ENCODE measurements at regions not wholly inside any gene's neighbourhood (a gene's known extent, or its start where the extent isn't known, plus 50 kb on each side); places are given as distances from the start of the nearest gene placed in this dataset.

DNA sequence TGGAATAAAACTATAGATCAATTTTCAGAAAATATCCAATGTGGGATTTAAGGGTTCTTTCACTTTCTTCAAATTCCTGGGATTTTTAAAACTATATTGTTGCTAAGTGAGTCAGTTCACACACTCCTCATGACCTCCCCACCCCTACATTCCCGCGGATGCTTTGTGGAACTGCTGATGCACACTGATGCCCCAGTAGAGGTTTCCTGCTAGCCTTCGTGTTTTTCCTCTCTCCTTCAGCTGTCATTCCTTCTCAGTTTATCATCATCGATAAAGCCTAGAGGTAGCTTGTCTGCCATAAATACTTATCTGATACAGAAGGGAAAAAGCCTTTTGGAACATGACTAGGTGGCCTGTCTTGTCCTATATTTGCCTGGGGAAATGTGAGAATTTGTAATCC, 67.4 kb upstream of the GALNT5 start:
- Histone ChIP-seq H3K4me1 (no peaks in the 10 kb centered on the region), H3K9me3 (no peaks in the 10 kb centered on the region), H3K36me3 (no peaks in the 10 kb centered on the region), H3K4me3 (no peak overlapping the region), H3K27ac (no peak overlapping the region), H3K27me3 (no peaks in the 10 kb centered on the region)
- 87 to 92% methylated on average over 4 of the region's 4 CpGs for WGBS, 2 donors
- intact Hi-C loops (cut with DNase I), result loop anchor here (5.0 kb wide), 1 partner anchor 1808 kb away; no protein-coding TSS in a partner anchor
- TF ChIP-seq, protein P1, sequence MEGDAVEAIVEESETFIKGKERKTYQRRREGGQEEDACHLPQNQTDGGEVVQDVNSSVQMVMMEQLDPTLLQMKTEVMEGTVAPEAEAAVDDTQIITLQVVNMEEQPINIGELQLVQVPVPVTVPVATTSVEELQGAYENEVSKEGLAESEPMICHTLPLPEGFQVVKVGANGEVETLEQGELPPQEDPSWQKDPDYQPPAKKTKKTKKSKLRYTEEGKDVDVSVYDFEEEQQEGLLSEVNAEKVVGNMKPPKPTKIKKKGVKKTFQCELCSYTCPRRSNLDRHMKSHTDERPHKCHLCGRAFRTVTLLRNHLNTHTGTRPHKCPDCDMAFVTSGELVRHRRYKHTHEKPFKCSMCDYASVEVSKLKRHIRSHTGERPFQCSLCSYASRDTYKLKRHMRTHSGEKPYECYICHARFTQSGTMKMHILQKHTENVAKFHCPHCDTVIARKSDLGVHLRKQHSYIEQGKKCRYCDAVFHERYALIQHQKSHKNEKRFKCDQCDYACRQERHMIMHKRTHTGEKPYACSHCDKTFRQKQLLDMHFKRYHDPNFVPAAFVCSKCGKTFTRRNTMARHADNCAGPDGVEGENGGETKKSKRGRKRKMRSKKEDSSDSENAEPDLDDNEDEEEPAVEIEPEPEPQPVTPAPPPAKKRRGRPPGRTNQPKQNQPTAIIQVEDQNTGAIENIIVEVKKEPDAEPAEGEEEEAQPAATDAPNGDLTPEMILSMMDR (IDR thresholded peaks at IDR 0.05), result no peak
- TF ChIP-seq EP300 (IDR thresholded peaks at IDR 0.05) (no peak), POLR2AphosphoS5 (IDR thresholded peaks at IDR 0.05) (no peak), POLR2A (IDR thresholded peaks at IDR 0.05) (no peak)
- DNase-seq, result no peak

DNA sequence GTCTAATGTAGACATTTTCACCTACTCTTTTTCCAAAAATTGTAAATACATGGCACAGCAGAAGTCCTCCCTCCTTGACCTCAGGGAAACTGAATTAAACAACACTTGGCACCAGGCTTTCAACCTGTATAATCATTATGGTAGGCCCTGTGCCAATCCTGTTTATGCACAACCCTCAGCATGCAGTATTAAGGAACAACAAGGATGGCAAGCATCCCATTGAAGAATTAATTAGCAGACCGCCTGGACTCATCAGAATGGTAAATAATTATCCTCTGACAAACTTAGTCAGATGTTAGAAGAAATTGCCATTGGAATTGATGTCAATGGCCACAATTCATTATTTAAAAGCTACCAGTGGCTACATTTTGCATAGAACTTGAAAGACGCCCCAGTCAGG, 66.3 kb upstream of the GALNT5 start:
- 94% methylated on average over 2 of the region's 2 CpGs for WGBS, 2 donors
- no peaks in the 10 kb centered on the region for H3K36me3 ChIP-seq
- H3K27me3 ChIP-seq, result no peaks in the 10 kb centered on the region
- H3K27ac ChIP-seq, result no peak overlapping the region
- TF ChIP-seq, protein P1 (IDR thresholded peaks at IDR 0.05), result no peak
- TF ChIP-seq EP300 (IDR thresholded peaks at IDR 0.05) (no peak), POLR2AphosphoS5 (IDR thresholded peaks at IDR 0.05) (no peak), POLR2A (IDR thresholded peaks at IDR 0.05) (no peak)
- intact Hi-C loops (cut with DNase I), result loop anchor here (5.0 kb wide), 1 partner anchor 1809 kb away; no protein-coding TSS in a partner anchor
- no peaks in the 10 kb centered on the region for H3K4me1 ChIP-seq
- no peak for DNase-seq
- no peak overlapping the region for H3K4me3 ChIP-seq
- H3K9me3 ChIP-seq, result no peaks in the 10 kb centered on the region

GRCh38 chr2:157192445-157193423, 64.8 kb upstream of the GALNT5 start:
- Histone ChIP-seq H3K36me3 (no peaks in the 10 kb centered on the region), H3K9me3 (no peaks in the 10 kb centered on the region), H3K4me3 (no peak overlapping the region), H3K27me3 (no peaks in the 10 kb centered on the region), H3K4me1 (no peaks in the 10 kb centered on the region), H3K27ac (no peak overlapping the region)
- intact Hi-C loops (cut with DNase I), result loop anchor here (5.0 kb wide), 1 partner anchor 1810 kb away; no protein-coding TSS in a partner anchor
- DNase-seq, result no peak
- TF ChIP-seq EP300 (IDR thresholded peaks at IDR 0.05) (no peak), POLR2AphosphoS5 (IDR thresholded peaks at IDR 0.05) (no peak), POLR2A (IDR thresholded peaks at IDR 0.05) (no peak)
- TF ChIP-seq, protein P1 (IDR thresholded peaks at IDR 0.05), result no peak
- WGBS, 2 donors, result 84 to 89% methylated on average over 8 of the region's 8 CpGs

DNA sequence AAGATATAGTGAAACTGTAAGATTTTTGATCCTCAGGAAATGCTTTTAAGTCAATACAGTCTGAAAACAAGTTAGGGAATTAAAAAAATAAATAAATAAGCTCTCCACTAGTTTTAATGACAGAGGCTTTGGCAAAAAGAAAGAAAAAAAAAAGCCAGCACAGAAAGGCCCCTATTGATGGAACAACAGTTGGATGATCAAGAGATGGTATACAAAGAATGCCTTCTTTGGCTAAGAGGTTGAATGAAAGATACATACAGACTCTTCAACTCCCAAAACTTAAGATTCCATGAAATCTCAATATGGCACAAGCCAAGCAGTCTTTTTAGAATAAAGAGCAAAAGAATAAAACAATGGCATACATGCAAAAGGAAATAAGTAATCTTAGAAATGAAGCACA, 64.0 kb upstream of the GALNT5 start:
- Histone ChIP-seq H3K9me3 (no peaks in the 10 kb centered on the region), H3K27ac (no peak overlapping the region), H3K27me3 (no peaks in the 10 kb centered on the region), H3K4me3 (no peak overlapping the region), H3K36me3 (no peaks in the 10 kb centered on the region), H3K4me1 (no peaks in the 10 kb centered on the region)
- intact Hi-C loops (cut with DNase I), result loop anchor here (5.0 kb wide), 1 partner anchor 1811 kb away; no protein-coding TSS in a partner anchor
- no peak for DNase-seq
- TF ChIP-seq, protein P1 (IDR thresholded peaks at IDR 0.05), result no peak
- TF ChIP-seq POLR2AphosphoS5 (IDR thresholded peaks at IDR 0.05), result no peak
- no peak for TF ChIP-seq POLR2A (IDR thresholded peaks at IDR 0.05)
- TF ChIP-seq EP300 (IDR thresholded peaks at IDR 0.05), result no peak

Data from sigmoid colon (tissue), 6 donors.